K562 (cell line): ENCODE measurements at regions not wholly inside any gene's neighbourhood (a gene's known extent, or its start where the extent isn't known, plus 50 kb on each side); places are given as distances from the start of the nearest gene placed in this dataset.

Source experiments
- CTCF ChIP-seq, 3 experiments: IDR thresholded peaks in 2 of 3; conservative IDR thresholded peaks in 1 of 3; 2 replicates each; pipeline ENCODE4 v1.5.1; 2011 to 2012; ENCODE audit warnings: low read length in 3 of 3, mild to moderate bottlenecking in 3 of 3, control low read depth in 2 of 3, improper control_type of control experiment in 1 of 3, inconsistent platforms in 1 of 3, low read depth in 1 of 3, mixed read lengths in 1 of 3, moderate library complexity in 1 of 3; ENCODE audit not compliant: insufficient read depth in 2 of 3
- EGR1 ChIP-seq: fragments of 450-650 bp; conservative IDR thresholded peaks from 2 replicates; pipeline ENCODE4 v1.6.1; 2017; ENCODE audit warnings: mild to moderate bottlenecking
- EZH2 ChIP-seq: IDR thresholded peaks from 2 replicates; pipeline ENCODE4 v1.6.1; 2012; ENCODE audit warnings: low read depth, mild to moderate bottlenecking, inconsistent platforms, low read length, borderline replicate concordance
- FOXA3 ChIP-seq, 2 experiments: fragments of 450-650 bp in 1 of 2; sonication (generic) in 1 of 2; formaldehyde crosslinking; IDR thresholded peaks in 1 of 2; conservative IDR thresholded peaks in 1 of 2; 2 replicates each; pipeline versions ENCODE4 v1.4.0 to v1.8.0; 2020 to 2022; ENCODE audit warnings: mild to moderate bottlenecking in 2 of 2, missing genetic modification reagents in 1 of 2
- GABPB1 ChIP-seq: sonication (generic); formaldehyde crosslinking; IDR thresholded peaks from 2 replicates; pipeline ENCODE4 v1.8.0; 2022; ENCODE audit warnings: mild to moderate bottlenecking, missing genetic modification reagents
- POLR2AphosphoS2 ChIP-seq: IDR thresholded peaks from 2 replicates; pipeline ENCODE4 v1.6.1; 2012; ENCODE audit warnings: low read length, improper control_type of control experiment
- PPARD ChIP-seq: fragments of 250-450 bp; sonication (Bioruptor Pico); IDR thresholded peaks from 2 replicates; pipeline ENCODE4 v1.8.0; 2022; ENCODE audit warnings: inconsistent platforms, mild to moderate bottlenecking, moderate library complexity
- SREBF2 ChIP-seq: sonication (generic); formaldehyde crosslinking; IDR thresholded peaks from 2 replicates; pipeline ENCODE4 v1.4.0; 2020; ENCODE audit warnings: mild to moderate bottlenecking, missing genetic modification reagents
- ZBED1 ChIP-seq: IDR thresholded peaks from 2 replicates; pipeline ENCODE4 v1.6.1; 2014
- TF ChIP-seq, protein P1 (sequence below), 2 experiments: fragments of 450-650 bp in 1 of 2; IDR thresholded peaks; 2 replicates each; pipeline ENCODE4 v1.6.1; 2011 to 2017; ENCODE audit warnings: low read depth in 2 of 2, antibody characterized with exemption in 1 of 2, borderline replicate concordance in 1 of 2, low read length in 1 of 2, mild to moderate bottlenecking in 1 of 2, mixed read lengths in 1 of 2; ENCODE audit not compliant: control insufficient read depth in 1 of 2

DNA sequence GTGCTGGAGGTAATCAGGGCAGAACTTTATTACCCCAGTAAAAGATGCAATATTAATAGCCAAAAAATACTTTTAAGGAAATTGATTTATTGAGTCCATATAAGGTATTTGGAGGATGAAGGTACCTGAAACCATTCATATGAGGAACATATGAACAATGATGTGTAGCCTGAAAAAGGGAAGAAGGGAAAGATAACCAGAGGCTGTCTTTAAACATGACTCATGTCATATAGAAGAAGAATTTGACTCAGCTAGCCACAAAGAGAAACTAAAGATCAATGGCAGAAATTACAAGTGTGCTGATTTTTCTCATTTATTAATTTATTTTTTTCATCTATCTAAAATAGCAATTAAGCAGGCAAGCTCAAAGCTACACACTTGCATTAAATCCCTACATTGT is 136.2 kb upstream of the DUSP10 start:
- TF ChIP-seq SREBF2 (CRISPR knock-in tag) (no peak), EGR1 (no peak), EZH2 (no peak), POLR2AphosphoS2 (no peak), ZBED1 (no peak), GABPB1 (CRISPR knock-in tag) (no peak), FOXA3 (CRISPR knock-in tag; conservative IDR thresholded peaks at IDR 0.05 in 1 of 2, IDR thresholded peaks at IDR 0.05 in 1 of 2) (no peak), CTCF (IDR thresholded peaks at IDR 0.05 in 2 of 3, conservative IDR thresholded peaks at IDR 0.05 in 1 of 3; ENCODE audit: insufficient read depth in 2 of 3, low read depth in 1 of 3, low read length in 3 of 3) (no peak), PPARD (no peak)
- TF ChIP-seq, protein P1, sequence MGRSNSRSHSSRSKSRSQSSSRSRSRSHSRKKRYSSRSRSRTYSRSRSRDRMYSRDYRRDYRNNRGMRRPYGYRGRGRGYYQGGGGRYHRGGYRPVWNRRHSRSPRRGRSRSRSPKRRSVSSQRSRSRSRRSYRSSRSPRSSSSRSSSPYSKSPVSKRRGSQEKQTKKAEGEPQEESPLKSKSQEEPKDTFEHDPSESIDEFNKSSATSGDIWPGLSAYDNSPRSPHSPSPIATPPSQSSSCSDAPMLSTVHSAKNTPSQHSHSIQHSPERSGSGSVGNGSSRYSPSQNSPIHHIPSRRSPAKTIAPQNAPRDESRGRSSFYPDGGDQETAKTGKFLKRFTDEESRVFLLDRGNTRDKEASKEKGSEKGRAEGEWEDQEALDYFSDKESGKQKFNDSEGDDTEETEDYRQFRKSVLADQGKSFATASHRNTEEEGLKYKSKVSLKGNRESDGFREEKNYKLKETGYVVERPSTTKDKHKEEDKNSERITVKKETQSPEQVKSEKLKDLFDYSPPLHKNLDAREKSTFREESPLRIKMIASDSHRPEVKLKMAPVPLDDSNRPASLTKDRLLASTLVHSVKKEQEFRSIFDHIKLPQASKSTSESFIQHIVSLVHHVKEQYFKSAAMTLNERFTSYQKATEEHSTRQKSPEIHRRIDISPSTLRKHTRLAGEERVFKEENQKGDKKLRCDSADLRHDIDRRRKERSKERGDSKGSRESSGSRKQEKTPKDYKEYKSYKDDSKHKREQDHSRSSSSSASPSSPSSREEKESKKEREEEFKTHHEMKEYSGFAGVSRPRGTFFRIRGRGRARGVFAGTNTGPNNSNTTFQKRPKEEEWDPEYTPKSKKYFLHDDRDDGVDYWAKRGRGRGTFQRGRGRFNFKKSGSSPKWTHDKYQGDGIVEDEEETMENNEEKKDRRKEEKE (IDR thresholded peaks at IDR 0.05; ENCODE audit: borderline replicate concordance in 1 of 2, control insufficient read depth in 1 of 2, low read depth in 2 of 2, low read length in 1 of 2) = no peak
